GM18502 (cell line): ENCODE measurements at regions not wholly inside any gene's neighbourhood (a gene's known extent, or its start where the extent isn't known, plus 50 kb on each side); places are given as distances from the start of the nearest gene placed in this dataset.
"Not testable (repeated sequence)": the region's sequence is repeated elsewhere in the genome, so short reads cannot be mapped to it uniquely, and the experiment has no call there.

Experiments used
- ATAC-seq: cut with Tn5 transposase; IDR thresholded peaks from one replicate; pipeline ENCODE4 v1.9.1; 2021; ENCODE audit warnings: mild to moderate bottlenecking; ENCODE audit not compliant: unreplicated experiment, poor library complexity

DNA sequence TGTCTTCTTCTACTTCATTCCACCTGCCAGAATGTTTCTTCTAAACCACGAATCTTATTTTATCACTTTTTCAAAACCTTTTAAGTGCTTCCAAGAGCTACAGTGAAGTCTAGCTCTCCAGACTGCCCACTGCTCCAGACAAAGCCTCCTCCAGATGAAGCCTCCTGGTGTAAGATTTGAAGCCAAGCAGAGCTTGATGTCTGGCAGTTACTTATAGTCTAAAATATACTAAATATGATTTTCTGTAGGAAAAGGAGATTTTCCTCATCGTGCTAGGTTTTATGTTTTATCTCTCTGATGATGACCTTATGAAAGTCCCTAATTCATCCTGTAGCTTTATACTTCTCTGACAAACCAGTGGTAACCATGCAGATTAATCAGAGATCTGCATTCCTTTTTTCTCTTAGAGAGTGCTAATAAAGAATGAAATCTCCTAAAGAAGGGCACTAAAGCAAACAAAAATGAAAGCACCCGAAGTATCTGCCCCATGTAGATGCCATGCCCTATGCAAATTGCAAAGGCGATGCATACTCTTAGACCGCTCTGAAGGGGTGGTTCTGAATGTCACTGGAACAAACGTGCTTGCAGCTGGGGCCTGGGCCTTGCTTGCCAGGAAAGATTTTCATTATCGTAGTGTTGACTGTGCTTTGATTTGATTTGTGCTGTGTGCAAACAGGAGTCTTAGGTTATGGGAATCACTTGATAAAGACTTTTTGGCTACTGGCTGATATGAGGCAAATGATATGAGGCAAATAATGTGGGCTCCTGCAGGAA, 314.2 kb downstream of the PID1 start:
- no peak for ATAC-seq

DNA sequence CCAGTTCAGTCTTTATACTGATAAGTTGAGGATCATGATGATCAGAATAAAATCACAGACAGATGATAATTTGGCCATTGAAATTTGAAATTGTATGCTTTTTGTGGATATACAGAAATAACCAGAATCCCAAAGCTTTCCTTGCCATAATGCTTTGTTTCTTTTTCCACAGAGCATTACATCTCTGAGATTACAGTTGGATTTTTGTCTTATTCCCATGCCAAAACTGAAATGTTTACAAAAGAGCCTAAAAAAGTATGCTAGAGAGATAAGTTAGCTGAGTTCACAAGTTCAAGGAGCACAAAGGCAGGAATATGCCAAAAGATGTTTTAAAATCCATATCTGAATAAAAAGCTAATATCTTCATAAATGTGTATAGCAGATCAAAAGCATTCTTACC, 321.3 kb downstream of the PID1 start:
- ATAC-seq = no peak

DNA sequence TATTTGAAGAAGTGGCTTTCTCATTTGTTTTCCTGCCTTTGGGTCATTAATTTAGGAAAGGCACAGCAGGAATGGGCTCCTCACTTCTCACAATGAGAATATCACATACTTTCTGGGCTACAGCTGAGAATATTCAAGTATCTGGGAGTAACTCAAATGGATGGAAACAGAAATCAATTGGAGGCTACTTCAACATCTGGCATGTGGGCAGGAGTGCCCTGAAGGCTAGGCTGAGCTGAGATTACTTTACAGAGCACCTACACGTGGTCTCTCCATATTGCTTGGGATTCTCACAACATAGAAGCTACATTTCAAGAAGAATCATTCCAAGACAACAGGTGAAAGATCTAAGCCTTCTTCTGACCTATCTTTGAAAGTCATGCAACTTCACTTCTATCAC, 325.4 kb downstream of the PID1 start:
- ATAC-seq = no peak

- ATAC-seq = no peak
Observed at GRCh38 chr2:228942856-228943255, 328.2 kb downstream of the PID1 start.

DNA sequence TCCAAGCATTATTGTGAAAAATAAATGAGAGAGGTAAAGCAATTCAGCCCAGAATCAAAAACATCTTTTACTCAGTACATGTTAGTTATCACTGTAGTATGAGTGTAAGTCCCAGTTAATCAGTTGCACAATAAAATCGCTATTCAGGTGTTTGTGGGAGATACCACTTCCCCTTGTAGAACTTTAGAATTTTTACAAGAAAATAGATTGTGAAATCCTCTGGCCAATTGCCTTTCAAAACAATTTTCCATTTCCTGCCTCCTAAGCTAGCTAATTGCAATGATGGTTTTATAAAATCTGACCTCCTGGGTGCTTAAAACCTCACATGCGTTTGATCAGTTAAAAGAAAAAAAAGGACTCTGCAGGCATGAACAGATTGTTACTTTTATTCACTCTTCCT, 332.5 kb downstream of the PID1 start:
- ATAC-seq = no peak

DNA sequence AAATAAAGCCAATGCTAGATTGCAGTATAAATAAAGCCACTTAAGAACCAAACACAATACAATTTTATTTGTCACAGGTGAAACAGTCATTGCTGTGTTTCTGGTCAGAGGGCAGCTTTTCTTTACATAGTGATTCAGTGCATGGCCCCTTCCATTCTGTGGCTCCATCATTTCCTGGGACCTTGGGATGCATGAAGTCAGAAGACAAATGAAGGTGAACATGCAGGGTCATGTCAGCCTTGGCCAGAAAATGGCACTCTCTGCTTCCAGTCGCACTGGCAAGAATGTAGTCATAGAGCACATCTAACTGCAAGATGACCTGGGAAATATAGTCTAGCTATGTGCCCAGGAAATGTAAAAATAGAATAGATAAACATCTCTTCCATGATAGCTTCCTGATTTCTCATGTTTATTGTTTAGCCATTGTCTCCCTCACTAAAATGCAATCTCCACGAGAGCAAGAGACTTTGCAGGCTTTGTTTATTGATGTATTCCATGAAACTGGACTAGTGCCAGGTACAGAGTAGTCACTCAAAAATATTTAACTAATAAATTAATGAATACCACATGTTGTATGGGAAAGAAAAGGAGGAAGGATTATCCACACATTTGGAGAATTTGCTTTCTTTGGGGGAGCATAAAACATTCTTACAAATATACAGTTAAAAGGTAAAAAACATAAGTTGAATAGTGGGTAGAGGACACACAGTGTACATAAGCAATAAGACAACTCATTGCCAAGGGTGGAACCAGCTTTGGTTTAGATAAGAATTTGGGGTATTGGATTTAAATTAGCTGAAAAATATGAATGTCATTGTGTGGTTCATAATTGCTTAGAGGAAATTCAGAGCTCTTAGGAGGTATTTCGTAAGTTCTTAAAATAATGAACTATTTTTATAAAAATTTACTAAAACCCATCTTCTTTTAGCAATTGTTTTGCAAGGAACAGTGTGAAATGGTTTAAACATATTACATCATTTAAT, 343.8 kb downstream of the PID1 start:
- ATAC-seq = no peak

DNA sequence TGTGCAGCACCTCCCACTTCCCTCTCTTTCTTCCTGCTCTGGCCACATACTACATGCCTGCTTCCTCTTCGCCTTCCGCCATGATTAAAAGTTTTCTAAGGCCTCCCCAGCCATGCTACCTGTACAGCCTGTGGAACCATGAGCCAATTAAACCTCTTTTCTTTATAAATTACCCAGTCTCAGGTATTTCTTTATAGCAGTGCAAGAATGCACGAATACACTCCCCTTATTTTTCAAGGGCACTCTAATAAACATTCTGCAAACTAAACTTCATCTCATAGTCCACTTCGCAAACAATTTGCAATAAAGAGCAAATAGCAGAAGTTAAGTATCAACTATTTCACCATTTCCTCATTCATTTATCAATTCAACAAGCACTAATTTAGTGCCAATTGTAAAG, 351.3 kb downstream of the PID1 start:
- no peak for ATAC-seq

- ATAC-seq = no peak
Observed at GRCh38 chr2:228917220-228917619, 353.9 kb downstream of the PID1 start.

DNA sequence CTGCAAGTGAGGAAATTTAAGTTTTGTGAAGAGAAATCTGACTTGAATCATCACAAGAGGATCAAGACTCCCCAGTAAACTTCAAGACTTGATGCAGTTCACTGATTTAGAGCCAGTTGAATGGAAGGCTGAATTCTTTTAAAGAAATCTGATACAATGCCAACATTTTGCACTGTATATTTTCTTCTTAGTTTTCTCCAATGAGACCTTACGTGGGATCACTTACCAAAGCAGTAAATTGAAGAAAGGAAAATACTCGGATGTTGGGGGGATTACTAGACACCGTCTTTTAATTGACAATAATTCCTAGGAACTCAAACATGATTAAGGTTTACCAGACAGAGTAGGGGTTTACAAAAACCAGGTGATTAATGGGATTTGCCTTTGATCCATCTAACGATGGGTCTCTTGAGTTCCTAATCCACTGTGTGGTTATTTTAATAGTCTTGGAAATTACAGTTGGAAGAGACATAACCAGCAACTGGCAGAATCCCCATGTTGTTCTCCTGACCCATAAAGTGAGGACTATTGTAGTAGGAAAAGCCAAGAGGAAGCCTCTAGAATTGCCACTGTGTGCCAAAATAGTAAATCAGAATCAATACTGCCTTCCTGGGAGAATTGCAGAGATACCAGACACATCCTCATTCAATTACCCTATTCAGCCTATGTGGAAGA, 354.5 kb downstream of the PID1 start:
- no peak for ATAC-seq

DNA sequence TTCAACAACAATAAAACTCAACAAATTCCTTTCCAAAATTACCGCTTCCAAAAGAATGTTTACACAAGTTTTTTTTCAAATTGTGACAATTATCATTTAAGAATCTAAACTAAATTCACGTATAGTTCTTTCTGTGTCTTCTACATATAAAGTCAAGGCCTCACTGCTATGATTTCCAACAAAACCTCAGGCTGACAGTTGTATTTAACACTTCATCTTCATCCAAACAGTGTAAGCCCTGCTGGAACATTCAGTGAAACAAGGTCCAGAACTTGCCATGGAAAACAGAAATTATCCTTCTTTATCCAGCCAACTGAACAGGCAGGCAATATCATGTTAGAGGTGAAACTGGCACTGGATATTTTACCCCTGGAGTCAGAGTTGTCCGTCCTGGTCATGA, 357.9 kb downstream of the PID1 start:
- no peak for ATAC-seq

DNA sequence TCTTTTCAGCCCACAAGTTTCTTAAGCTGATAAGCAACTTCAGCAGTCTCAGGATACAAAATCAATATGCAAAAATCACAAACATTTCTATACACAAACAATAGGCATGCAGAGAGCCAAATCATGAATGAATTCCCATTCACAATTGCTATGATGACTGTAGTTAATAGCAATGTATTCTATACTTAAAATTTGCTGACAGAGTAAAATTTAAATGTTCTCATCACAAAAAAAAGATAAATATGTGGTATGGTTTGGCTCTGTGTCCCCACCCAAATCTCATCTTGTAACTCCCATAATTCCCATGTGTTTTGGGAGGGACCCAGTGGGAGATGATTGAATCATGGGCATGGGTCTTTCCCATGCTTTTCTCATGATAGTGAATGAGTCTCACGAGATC, 360.2 kb downstream of the PID1 start:
- not testable (repeated sequence) for ATAC-seq

GRCh38 chr2:228902176-228902575, 368.9 kb downstream of the PID1 start:
- ATAC-seq = no peak

DNA sequence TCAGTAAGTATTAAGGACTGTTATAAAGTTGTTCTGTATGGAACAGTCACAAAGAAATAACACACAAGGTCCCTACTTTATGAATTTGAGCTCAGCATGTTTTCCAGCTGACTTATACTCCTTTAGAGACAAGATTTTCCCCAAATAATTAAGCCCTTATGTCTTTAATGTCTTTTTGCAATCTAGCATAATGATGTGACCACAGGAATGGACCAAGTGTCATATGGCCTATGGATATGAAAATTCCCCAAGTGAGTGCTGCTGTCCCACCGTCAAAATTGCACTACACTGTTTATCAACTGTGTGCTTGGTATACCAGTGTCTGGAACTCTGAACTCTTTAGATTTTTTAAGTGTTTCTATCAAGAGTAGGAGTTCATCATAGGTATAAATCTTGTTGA, 369.6 kb downstream of the PID1 start:
- no peak for ATAC-seq

- ATAC-seq = no peak
Observed at GRCh38 chr2:228878138-228878537, 392.9 kb downstream of the PID1 start.

DNA sequence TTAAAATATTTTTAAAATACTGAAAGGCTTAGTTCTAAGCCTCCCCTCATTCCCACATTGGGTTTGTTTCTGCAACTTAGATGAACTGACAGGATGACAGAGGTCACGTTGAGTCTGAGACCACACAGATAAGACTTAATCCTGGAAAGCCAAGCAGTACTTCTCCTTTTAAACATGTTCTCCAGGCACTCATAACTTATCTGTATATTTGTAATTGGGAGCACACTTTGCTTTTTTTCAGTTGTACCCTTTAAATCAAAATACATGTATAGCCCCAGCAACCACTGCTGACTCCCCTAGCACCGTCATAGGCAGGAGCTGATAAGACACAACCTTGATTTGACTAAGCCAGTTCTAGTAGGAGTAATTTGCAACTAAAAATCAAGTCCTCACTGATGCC, 394.8 kb downstream of the PID1 start:
- no peak for ATAC-seq

GRCh38 chr2:228875152-228875900, 395.8 kb downstream of the PID1 start:
- no peak for ATAC-seq

- no peak for ATAC-seq
Observed at GRCh38 chr2:228871012-228871411, 400.1 kb downstream of the PID1 start.

- no peak for ATAC-seq
Observed at GRCh38 chr2:228869636-228870264, 401.3 kb downstream of the PID1 start.

- no peak for ATAC-seq
Observed at GRCh38 chr2:228867406-228867805, 403.7 kb downstream of the PID1 start.

GRCh38 chr2:228866781-228867180, 404.3 kb downstream of the PID1 start:
- no peak for ATAC-seq
